ENCODE measurements at regions not wholly inside any gene's neighbourhood (a gene's known extent, or its start where the extent isn't known, plus 50 kb on each side); places are given as distances from the start of the nearest gene placed in this dataset.

GRCh38 chr11:15635521-15635920 is 520.8 kb downstream of the INSC start:
- TF ChIP-seq, protein P1, sequence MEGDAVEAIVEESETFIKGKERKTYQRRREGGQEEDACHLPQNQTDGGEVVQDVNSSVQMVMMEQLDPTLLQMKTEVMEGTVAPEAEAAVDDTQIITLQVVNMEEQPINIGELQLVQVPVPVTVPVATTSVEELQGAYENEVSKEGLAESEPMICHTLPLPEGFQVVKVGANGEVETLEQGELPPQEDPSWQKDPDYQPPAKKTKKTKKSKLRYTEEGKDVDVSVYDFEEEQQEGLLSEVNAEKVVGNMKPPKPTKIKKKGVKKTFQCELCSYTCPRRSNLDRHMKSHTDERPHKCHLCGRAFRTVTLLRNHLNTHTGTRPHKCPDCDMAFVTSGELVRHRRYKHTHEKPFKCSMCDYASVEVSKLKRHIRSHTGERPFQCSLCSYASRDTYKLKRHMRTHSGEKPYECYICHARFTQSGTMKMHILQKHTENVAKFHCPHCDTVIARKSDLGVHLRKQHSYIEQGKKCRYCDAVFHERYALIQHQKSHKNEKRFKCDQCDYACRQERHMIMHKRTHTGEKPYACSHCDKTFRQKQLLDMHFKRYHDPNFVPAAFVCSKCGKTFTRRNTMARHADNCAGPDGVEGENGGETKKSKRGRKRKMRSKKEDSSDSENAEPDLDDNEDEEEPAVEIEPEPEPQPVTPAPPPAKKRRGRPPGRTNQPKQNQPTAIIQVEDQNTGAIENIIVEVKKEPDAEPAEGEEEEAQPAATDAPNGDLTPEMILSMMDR (conservative IDR thresholded peaks at IDR 0.05; ENCODE audit: low read depth, low read length), result no peak
- TF ChIP-seq EZH2phosphoT487 (IDR thresholded peaks at IDR 0.05; ENCODE audit: borderline replicate concordance, low read length), result no peak
- no peak for TF ChIP-seq EZH2 (IDR thresholded peaks at IDR 0.05; ENCODE audit: low read length, unreplicated experiment)
